HG03469 (cell line): ENCODE measurements at regions not wholly inside any gene's neighbourhood (a gene's known extent, or its start where the extent isn't known, plus 50 kb on each side); places are given as distances from the start of the nearest gene placed in this dataset.
"Not testable (repeated sequence)": the region's sequence is repeated elsewhere in the genome, so short reads cannot be mapped to it uniquely, and the experiment has no call there.

ENCODE experiments used
- ATAC-seq: cut with Tn5 transposase; IDR thresholded peaks from one replicate; pipeline ENCODE4 v1.9.1; 2021; ENCODE audit warnings: mild to moderate bottlenecking, moderate library complexity, moderate number of reproducible peaks; ENCODE audit not compliant: unreplicated experiment

DNA sequence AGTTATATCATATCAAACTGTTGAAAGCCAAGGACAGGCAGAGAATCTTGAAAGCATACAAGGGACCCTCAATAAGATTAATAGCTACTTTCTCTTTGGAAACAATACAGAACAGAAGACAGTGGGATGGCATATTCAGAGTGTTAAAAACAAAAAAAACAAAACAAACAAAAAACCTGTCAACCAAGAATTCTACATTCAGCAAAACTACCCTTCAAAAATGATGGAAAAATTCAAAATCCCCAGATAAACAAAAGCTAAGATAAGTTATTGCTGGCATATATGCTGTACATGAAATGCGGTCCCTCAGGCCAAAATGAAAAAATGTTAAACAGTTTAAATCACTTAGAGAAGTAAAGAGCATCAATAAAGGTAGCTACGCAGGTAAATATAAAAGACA lies 425.1 kb downstream of the ACTL7B start:
- no peak for ATAC-seq

DNA sequence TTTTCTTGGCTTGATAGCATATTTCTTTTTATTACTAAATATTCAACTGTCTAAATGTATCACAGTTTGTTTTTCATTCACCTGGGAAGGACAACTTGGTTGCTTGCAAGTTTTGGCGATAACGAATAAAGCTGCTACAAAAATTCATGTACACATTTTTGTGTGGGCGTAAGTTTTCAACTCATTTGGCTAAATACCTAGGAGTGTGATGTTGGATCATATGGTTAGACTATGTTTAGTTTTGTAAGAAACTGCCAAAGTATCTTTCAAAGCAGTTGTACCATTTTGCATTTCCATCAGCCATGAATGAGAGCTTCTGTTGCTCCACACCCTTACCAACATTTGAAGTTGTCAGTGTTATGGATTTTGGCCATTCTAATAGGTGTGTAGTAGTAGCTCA lies 428.0 kb downstream of the ACTL7B start:
- ATAC-seq, result no peak

DNA sequence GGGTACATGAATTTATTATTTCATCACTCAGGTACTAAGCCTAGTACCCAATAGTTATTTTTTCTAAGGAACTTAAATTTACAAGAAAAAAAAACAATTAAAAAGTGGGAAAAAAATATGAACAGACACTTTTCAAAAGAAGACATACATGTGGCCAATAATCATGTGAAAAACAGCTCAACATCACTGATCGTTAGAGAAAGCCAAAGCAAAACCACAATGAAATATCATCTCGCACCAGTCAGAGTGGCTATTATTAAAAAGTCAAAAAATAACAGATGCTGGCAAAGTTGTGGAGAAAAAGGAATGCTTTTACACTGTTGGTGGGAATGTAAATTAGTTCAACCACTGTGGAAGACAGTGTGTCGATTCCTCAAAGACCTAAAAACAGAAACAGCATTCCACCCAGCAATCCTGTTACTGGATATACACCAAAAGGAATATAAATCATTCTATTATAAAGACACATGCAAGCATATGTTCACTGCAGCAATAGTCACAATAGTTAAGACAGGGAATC lies 429.3 kb downstream of the ACTL7B start:
- ATAC-seq, result not testable (repeated sequence)

DNA sequence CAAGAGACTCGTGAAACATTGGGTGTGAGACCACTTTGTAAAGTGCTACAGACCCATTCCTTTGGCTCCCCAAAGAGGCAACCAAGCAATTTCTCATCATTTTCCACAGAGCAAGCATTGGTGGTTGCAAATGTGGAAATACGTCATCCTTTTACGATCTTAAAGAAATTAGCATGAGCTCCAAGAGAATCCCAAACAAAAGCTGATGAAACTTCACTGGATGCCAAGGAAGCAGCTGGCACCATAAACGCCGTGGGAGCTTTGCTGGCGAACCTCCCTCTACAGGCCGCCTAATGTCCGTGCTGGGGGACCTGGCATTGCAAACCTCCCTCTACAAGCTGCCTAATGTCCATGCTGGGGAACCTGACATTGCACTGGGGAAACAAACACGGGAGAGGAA lies 432.4 kb downstream of the ACTL7B start:
- no peak for ATAC-seq

DNA sequence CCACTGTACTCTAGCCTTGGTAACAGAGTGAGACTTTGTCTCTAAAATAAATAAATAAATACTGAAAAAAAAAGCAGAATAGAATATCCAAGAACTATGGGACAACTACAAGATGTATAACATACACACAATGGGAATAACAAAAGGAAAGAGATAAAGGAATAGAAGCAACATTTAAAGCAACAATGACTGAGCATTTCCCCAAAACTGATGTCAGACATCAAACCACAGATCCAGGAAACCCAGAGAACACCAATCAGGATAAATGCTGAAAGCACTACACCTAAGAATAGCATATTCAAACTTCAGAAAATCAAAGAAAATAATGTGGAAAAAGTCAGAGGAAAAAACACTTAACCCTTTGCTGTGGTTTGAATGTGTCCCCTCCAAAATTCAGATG lies 436.4 kb downstream of the ACTL7B start:
- ATAC-seq, result no peak

DNA sequence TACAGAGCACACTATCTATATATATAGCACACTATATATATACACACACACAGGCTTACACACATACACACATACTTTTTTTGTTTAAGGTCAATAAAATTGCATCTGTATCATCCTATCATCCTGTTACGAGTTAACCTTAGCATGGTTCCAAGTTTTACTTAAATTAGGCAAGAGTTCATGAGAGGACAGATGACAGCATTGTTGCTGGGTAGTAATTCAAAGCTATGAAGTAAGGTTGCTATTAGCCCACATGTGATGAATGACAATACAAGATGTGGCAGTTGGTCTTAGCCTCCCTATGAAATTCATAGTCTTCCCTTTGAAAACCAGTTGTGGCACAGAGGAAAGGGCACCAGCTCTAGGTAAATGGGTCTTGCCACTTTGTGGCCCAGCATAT lies 438.1 kb downstream of the ACTL7B start:
- no peak for ATAC-seq

DNA sequence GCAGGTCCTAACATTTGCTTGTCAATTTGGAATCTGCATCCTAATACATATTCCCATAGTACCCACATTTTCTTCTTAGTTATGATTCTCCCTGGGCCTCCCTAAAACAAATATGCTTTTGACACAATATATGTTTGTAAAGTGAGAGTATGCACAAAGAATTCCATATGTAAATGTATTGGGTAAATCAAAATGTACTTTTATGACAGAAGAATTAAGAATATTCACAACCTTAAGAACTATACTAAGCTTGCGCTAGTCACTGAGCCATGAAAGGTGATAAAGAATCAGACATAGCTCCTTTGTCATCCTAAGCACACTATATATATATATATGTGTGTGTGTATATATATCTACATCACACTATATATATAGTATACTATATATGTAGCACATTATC lies 438.5 kb downstream of the ACTL7B start:
- ATAC-seq, result no peak

DNA sequence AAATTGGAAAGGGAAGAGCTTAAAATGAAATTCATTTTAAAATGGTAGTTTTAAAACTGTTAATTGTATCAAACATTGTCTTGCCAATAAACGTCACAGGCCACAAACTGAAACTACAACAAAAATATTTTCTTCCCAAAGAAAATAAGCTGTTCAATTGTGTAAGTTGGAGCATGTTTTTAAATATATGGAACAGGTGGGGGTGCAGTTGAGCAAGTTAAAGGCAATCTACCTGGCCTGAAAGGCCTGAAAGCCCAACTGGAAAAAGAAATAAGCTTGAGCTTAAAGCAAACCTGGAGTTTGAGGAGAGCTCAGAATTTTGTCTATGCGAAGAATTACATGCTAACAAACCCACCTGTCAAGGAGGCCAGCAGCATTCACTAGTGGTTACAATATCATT lies 439.5 kb downstream of the ACTL7B start:
- no peak for ATAC-seq

DNA sequence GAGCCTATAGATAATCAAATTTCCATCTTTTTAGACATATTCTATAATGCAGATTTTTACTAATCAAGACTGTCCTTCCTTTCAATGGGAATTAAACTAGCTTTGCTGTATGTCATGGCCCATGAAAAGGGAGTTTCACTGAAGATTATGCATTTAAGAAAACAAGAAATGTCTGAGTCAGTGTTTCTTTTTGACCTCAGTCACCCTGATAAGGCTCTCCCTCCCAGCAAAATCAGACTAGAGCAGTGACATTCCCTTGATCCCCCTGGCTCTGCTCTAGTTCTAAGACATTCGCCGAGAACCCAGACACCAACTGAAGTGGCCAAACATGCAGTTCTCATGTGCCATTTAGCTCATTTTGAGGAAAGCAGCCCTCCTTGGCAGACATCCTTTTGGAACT lies 442.0 kb downstream of the ACTL7B start:
- ATAC-seq, result no peak

DNA sequence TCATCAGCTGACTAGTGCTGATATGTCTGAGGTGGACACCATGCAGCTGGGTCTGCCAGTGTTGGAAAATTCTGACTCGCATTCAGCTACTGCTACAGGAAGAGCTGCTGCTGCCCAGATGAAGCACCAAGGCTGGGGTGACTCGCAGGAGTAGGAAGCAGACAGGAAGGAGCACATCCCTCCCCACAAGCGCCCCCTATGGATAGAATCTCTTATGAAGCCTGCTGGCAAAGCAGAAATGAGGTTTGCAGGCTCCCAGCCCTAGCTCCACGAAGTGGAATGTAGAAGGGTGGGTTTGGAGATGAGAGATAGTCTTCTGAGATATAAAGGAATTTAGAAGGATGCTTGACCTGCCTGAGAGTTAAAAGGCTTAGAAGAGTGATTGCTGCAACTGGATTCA lies 443.0 kb downstream of the ACTL7B start:
- ATAC-seq, result no peak

DNA sequence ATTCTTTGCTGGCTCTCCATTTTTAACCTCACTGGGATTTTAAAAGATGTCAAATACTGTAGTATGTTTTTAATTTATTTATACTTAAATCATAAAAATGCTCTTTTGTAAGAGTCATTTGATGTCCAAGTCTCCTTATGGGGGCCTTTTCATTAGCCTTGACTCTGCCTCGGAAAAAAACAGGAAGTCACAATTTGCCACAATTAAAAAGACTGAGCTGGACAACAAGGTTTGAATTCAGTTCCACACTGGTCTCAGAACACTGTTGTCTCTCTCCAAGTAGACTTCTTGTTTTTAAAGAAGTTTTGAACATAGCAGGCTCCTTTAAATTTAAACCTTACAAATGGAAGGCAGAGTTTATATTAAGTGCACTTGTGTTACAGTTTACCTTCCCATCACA lies 444.2 kb downstream of the ACTL7B start:
- no peak for ATAC-seq

DNA sequence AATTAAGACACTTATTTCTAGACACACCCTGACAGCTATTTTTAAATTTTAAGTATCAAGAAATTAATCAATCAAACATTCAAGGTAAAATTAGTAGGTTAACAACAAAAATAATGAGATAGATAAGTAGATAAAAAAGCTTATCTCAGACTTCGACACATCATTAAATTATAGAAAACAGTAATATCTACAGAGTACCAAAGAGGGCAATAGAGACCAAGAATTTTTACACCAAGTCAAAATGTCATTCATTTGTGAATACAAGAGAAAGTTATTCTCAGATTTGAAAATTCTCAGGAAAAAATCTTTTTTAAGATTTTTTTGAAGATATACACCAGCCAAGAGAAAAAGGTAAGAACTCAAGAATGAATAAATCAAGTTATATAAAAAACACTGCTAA lies 445.6 kb downstream of the ACTL7B start:
- no peak for ATAC-seq

DNA sequence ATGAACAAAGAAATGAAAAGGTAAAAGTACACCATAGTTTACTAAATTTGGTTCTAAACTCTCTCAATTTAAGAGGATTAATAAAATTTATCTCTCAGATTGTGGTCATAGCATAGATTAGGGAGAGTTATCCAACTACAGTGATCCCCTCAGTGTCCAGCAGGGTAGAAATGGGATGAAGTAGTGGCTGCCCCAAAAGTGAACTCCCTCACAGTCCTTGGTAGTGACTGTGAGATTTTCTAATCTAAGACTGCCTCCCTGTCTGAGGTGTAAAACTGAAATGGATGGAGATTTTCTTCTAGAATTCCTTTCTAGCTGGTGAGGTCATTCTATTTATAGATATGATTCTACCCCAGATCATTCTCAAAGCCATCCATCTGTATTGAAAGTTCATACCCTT lies 455.5 kb downstream of the ACTL7B start:
- no peak for ATAC-seq

DNA sequence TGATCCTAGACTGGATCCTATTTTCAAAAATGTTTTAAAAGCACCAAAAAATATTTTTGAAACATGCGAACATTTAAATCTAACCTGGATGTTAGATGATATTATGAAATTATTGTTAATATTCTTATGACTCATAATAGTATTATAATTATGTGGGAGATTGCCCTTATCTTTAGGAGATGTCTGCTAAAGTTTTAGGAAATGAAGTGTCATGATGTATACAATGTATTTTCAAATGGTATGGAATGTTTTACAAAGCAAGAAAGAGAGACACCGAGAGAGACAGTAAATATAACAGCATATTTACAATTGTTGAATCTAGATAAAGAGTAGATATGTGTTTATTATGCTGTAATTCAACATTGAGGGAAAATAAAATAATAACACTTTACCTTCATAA lies 455.9 kb downstream of the ACTL7B start:
- no peak for ATAC-seq

DNA sequence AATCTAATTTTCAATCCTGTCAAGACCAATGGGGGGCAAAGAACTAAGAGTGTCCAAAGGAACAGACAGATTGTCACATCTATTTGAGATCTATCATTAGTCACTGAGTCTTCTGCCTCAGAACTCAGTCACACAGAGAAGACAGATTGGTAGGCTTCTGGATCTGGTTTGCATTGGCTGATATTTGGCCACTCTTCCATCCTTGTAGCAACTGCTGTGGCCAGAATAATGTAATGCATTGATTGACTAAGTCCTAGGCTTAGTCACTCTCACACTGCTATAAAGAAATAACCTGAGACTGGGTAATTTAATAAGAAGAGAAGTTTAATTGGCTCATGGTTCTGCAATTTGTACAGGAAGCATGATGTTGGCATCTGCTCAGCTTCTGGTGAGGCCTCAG lies 458.5 kb downstream of the ACTL7B start:
- no peak for ATAC-seq

DNA sequence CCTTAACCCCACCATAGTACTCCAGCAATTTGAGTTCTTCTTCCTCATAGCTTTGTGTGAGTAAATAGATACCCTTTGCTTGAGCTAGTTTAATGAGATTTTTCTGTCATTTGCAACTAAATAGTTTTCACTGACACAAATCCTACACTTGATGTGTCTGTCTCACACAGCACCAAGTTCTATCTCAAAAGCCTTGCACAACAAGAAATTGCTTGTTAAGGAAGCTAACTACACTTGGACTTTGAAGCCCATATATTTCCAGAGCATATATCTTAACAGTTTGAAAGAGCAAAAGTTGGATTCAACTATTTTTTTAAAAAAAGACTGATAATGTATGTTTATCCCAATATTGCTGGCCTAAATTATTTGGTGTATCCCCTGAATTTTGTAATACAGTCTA lies 459.2 kb downstream of the ACTL7B start:
- no peak for ATAC-seq

DNA sequence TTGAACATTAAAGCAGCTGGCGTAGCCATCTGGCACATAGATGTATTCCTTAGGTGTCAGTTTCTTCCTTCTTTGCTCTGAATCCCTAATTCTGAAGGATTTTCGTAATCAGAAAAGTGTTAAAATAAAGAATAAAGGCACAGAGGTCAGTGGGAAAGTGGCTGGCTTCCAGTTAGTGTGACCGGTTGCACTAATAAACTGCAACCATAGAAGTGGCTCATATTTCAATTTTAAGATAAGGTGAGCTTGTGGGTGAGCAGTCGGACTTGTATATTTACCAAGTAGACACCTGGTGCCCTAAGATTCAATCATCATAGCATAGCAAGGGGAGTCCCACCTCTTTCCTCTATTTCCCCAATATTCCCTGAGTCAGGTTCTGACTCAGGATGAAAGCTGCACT lies 459.6 kb downstream of the ACTL7B start:
- ATAC-seq, result no peak

DNA sequence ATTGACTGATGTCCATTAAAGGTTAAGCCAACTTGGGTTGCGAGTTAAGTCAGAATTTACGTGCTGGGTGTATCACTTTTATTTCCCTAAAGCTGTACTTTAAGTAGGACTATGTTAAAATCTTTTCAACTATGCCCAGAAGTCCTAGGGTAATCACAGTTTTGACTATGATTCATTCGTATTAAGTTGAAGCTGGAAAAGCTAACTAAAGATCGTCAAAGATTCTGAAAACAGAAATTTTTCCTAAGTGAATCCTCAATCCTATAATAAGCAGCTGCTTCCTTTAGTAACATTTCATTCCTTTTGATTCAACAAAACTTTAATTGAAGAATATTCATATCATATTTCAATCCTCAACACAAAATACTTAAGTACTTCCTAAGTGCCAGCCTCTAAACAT lies 460.4 kb downstream of the ACTL7B start:
- no peak for ATAC-seq

DNA sequence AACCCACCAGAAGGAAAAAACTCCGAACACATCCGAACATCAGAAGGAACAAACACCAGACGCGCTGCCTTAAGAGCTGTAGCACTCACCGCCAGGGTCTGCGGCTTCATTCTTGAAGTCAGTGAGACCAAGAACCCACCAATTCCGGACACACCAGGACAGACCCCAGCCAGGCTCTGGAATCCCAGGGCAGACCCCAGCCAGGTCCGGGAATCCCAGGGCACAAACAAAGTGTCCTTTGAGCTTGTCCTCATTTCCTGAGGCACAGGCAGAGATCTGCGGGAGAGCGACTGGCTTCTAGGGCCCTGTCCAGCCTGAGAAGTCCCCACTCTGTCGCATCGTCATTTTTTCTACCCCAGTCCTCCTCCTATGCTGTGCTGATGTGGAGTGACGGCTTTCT lies 461.1 kb downstream of the ACTL7B start:
- no peak for ATAC-seq

DNA sequence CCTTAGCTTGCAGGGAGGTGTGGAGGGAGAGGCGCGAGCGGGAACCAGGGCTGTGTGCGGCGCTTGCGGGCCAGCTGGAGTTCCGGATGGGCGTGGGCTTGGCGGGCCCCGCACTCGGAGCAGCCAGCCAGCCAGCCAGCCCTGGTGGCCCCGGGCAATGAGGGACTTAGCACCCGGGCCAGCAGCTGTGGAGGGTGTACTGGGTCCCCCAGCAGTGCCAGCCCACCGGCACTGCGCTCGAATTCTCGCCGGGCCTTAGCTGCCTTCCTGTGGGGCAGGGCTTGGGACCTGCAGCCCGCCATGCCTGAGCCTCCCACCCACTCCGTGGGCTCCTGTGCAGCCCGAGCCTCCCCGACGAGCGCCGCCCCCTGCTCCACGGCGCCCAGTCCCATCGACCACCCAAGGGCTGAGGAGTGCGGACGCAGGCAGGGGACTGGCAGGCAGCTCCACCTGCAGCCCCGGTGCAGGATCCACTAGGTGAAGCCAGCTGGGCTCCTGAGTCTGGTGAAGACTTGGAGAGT lies 462.2 kb downstream of the ACTL7B start:
- not testable (repeated sequence) for ATAC-seq

DNA sequence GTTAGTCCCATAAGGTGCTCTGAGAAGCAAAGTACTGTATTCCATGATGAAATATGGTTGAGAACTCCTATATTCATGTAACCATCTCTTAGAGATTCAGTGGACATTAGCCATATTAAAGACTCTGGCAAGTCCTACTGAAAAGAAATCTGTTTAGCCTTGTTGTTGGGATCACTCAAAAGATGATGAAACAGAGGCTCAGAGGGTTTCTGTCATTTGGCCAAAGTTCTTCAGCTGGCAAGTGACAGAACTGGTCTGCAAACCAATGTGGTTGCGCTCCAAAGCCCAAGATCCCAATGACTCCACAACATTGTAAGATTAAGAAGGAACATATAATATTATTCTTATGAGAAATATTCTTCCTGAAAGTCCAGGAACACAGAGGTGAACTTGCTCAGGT lies 462.9 kb downstream of the ACTL7B start:
- no peak for ATAC-seq

DNA sequence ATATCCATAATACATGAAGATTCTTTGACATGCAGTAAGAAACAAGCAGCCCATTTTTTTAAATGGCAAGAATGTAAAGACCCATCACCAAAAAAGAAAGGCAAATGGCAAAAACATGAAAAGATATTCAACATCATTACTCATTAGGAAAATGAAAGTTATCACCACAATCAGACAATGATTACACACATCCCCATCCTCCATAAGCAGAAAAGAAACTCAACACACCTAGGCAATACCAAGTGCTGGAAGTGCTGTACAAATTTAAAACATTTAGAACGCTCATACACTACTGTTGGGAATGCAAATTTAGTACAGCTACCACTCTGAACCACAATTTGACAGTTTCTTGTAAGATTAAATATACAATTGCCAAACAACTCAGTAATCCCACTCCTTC lies 466.7 kb downstream of the ACTL7B start:
- ATAC-seq, result no peak

DNA sequence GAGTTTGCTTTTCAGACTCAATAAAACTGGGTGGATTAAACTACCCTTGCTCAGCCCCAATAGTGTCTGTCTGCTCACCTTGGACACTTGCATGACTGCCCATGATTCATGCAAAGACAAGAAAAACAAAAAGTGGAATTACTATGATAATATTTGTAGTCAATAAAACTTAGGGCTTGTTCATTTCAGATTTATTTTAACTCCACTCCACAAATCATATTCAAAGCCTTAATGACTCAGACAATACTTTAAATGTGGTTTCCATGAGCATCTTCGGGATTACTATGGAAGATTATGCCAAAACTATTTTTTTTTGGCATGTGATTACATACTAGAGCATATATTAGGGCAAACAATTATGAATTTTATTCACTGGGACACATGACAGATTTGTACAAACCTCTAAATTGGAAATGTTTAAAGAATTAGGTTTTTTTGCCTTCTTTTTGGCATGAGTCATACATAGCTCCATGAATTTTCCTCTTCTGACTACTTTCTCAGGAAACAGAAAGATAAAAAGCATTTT lies 468.9 kb downstream of the ACTL7B start:
- no peak for ATAC-seq
